Stomach (tissue), 8 donors: ENCODE measurements at regions not wholly inside any gene's neighbourhood (a gene's known extent, or its start where the extent isn't known, plus 50 kb on each side); places are given as distances from the start of the nearest gene placed in this dataset.

Experiments
- DNase-seq, 2 donors: peaks; one replicate each; pipeline versions ENCODE4 v3.0.0 to v3.0.0-alpha.2; 2013 to 2019
- H3K27ac ChIP-seq, 5 donors: fragments of 200-600 bp in 4 of 5; sonication (generic) in 4 of 5; one replicate each; pipeline ENCODE4 v1.5.1; 2013 to 2019; ENCODE audit warnings: mild to moderate bottlenecking in 1 of 5, moderate library complexity in 1 of 5
- H3K27me3 ChIP-seq, 3 donors: fragments of 200-600 bp; sonication (generic); one replicate each; pipeline ENCODE4 v1.5.1; 2017 to 2019; ENCODE audit warnings: mixed run types in 1 of 3
- H3K36me3 ChIP-seq, 4 donors: fragments of 200-600 bp; sonication (generic); 1 replicate in 3 of 4; 2 replicates in 1 of 4; pipeline ENCODE4 v1.5.1; 2016 to 2019
- H3K4me1 ChIP-seq, 4 donors: fragments of 200-600 bp; sonication (generic); one replicate each; pipeline ENCODE4 v1.5.1; 2016 to 2019
- H3K4me3 ChIP-seq, 4 donors: fragments of 200-600 bp; sonication (generic) in 3 of 4; one replicate each; pipeline ENCODE4 v1.5.1; 2016 to 2019; ENCODE audit warnings: mild to moderate bottlenecking in 1 of 4
- H3K9me3 ChIP-seq, 4 donors: fragments of 200-600 bp; sonication (generic); one replicate each; pipeline ENCODE4 v1.5.1; 2016 to 2019
- EP300 ChIP-seq: sonication (generic); formaldehyde crosslinking; IDR thresholded peaks from one replicate; pipeline ENCODE4 v1.6.1; 2017; ENCODE audit warnings: antibody characterized with exemption
- POLR2A ChIP-seq, 4 donors: fragments of 450-650 bp; IDR thresholded peaks; one replicate each; pipeline ENCODE4 v1.6.1; 2016; ENCODE audit warnings: antibody characterized with exemption in 4 of 4, control low read depth in 2 of 4, mild to moderate bottlenecking in 1 of 4, moderate library complexity in 1 of 4
- POLR2AphosphoS5 ChIP-seq, 3 donors: sonication (generic); formaldehyde crosslinking; IDR thresholded peaks; one replicate each; pipeline ENCODE4 v1.6.1; 2016; ENCODE audit warnings: antibody characterized with exemption in 3 of 3
- WGBS, 5 donors: extraction: QIAGEN DNeasy Blood & Tissue Kit in 3 of 5; methylation state at CpG; one replicate each; pipeline versions ENCODE4 v1.1.5 to v1.1.7; 2013 to 2018; 5-methylcytosine and 5-hydroxymethylcytosine counted together
- intact Hi-C: fragments of 100-400 bp; cut with DNase I; formaldehyde crosslinking; loops from one replicate; pipeline ENCODE4 v1.15.1; 2023; ENCODE audit warnings: low total_unique reads
- TF ChIP-seq, protein P1 (sequence below), 7 experiments: fragments of 450-650 bp in 4 of 7; fragments of 200-600 bp in 3 of 7; sonication (generic) in 3 of 7; IDR thresholded peaks; one replicate each; pipeline ENCODE4 v1.5.1; 2016 to 2019; ENCODE audit warnings: antibody characterized with exemption in 7 of 7, control low read depth in 2 of 7, mild to moderate bottlenecking in 1 of 7
- donor health status: healthy with polysubstance abuse.
- donor health status: Bipolar disorder and iron deficiency.
- donor health status: healthy.

GRCh38 chrX:39258331-39258730 is 457.1 kb downstream of the MID1IP1 start:
- Histone ChIP-seq H3K9me3 (peaks cover 0 to 6% (median 2%) of the 10 kb centered on the region in 4 donors), H3K27me3 (peaks cover 0 to 5% (median 0%) of the 10 kb centered on the region in 3 donors), H3K4me3 (no peak overlapping the region), H3K4me1 (no peaks in the 10 kb centered on the region), H3K36me3 (no peaks in the 10 kb centered on the region), H3K27ac (no peak overlapping the region)
- intact Hi-C loops = no loop called here
- peak in 1 of 2 donors; percentile 29 for DNase-seq
- TF ChIP-seq, protein P1, sequence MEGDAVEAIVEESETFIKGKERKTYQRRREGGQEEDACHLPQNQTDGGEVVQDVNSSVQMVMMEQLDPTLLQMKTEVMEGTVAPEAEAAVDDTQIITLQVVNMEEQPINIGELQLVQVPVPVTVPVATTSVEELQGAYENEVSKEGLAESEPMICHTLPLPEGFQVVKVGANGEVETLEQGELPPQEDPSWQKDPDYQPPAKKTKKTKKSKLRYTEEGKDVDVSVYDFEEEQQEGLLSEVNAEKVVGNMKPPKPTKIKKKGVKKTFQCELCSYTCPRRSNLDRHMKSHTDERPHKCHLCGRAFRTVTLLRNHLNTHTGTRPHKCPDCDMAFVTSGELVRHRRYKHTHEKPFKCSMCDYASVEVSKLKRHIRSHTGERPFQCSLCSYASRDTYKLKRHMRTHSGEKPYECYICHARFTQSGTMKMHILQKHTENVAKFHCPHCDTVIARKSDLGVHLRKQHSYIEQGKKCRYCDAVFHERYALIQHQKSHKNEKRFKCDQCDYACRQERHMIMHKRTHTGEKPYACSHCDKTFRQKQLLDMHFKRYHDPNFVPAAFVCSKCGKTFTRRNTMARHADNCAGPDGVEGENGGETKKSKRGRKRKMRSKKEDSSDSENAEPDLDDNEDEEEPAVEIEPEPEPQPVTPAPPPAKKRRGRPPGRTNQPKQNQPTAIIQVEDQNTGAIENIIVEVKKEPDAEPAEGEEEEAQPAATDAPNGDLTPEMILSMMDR (IDR thresholded peaks at IDR 0.05) = no peak
- TF ChIP-seq POLR2AphosphoS5 (IDR thresholded peaks at IDR 0.05) (no peak), POLR2A (IDR thresholded peaks at IDR 0.05) (no peak), EP300 (no peak)
- WGBS, 5 donors = 35 to 85% (median 69%) methylated on average over 1 of the region's 1 CpG

DNA sequence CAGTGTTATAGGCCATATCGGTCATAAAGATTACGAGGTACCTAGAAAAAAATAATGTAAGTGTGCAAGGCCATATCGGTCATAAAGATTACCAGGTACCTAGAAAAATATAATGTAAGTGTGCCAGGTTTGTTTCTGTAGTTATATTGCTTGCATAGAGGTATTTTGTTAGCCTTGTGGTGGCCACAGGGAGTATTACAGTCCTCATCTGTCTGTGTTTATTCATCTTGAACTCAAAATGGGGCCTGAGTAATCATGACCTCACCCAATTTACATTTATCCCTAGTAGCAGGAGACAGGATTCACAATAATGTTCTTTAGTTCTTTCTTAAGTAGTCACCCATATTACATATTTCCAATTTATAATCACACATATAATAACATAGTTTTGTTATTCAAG is 459.7 kb downstream of the MID1IP1 start:
- no peak for DNase-seq
- WGBS, 5 donors = 79 to 92% (median 90%) methylated on average over 3 of the region's 3 CpGs
- TF ChIP-seq POLR2A (IDR thresholded peaks at IDR 0.05) (no peak), EP300 (no peak), POLR2AphosphoS5 (IDR thresholded peaks at IDR 0.05) (no peak)
- TF ChIP-seq, protein P1 (IDR thresholded peaks at IDR 0.05) = no peak
- Histone ChIP-seq H3K4me3 (no peak overlapping the region), H3K4me1 (no peaks in the 10 kb centered on the region), H3K9me3 (peaks cover 0 to 11% (median 4%) of the 10 kb centered on the region in 4 donors), H3K27me3 (peaks cover 0 to 9% (median 0%) of the 10 kb centered on the region in 3 donors), H3K27ac (no peak overlapping the region), H3K36me3 (no peaks in the 10 kb centered on the region)
- intact Hi-C loops = no loop called here

GRCh38 chrX:39261446-39262147 is 460.3 kb downstream of the MID1IP1 start:
- peaks cover 0 to 11% (median 4%) of the 10 kb centered on the region in 4 donors for H3K9me3 ChIP-seq
- TF ChIP-seq EP300 (no peak), POLR2AphosphoS5 (IDR thresholded peaks at IDR 0.05) (no peak), POLR2A (IDR thresholded peaks at IDR 0.05) (no peak)
- TF ChIP-seq, protein P1 (IDR thresholded peaks at IDR 0.05) = peak in 4 of 7 experiments; percentile 15 to 30 (median 25)
- peaks cover 0 to 12% (median 0%) of the 10 kb centered on the region in 3 donors for H3K27me3 ChIP-seq
- intact Hi-C loops = no loop called here
- no peak overlapping the region for H3K4me3 ChIP-seq
- H3K4me1 ChIP-seq = no peaks in the 10 kb centered on the region
- 46 to 78% (median 63%) methylated on average over 1 of the region's 1 CpG for WGBS, 5 donors
- no peak overlapping the region for H3K27ac ChIP-seq
- no peaks in the 10 kb centered on the region for H3K36me3 ChIP-seq
- peak in 1 of 2 donors; percentile 57 for DNase-seq

DNA sequence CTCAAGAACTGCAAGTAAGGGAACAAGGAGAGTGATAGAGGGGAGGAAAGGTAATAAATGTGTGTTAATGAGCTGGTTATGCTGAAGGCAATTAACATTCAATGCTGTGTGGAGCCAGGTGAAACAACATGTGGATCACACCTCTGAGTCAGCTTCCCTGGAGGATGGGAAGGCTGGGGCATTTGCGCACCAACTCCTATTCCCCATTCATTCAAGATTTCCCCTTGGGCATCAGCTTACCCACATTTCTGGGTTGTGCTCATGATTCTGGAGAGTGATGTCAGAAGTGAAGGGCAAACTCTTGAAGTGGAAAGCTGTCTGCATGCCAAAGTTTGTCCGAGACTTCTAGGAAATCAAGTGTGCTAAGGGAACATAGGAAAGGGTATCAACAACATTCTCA is 461.4 kb downstream of the MID1IP1 start:
- 63 to 81% (median 74%) methylated on average over 2 of the region's 2 CpGs for WGBS, 5 donors
- intact Hi-C loops = no loop called here
- peaks cover 0 to 12% (median 0%) of the 10 kb centered on the region in 3 donors for H3K27me3 ChIP-seq

DNA sequence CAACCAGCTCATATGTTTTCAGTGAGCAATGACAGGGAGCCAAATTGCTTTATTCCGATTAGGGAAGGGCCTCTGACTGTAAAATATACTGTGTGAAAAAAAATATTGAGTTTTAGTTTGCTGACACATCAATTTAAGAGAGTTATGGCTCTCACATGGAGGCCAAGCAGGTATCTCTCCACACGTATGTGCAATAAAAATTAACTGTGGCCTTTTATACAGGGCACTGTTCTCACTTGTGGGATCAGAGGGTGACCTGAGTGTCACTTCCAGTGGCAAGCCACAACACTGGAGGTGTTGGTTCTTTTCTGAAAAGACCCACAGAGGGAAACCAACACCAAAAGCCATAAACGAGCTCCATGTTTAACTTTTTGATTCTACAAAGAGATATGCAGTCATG is 462.8 kb downstream of the MID1IP1 start:
- H3K36me3 ChIP-seq = no peaks in the 10 kb centered on the region
- TF ChIP-seq, protein P1 (IDR thresholded peaks at IDR 0.05) = no peak
- TF ChIP-seq EP300 (no peak), POLR2A (IDR thresholded peaks at IDR 0.05) (no peak), POLR2AphosphoS5 (IDR thresholded peaks at IDR 0.05) (no peak)
- no peak overlapping the region for H3K27ac ChIP-seq
- WGBS, 5 donors = 41 to 76% (median 67%) methylated on average over 3 of the region's 3 CpGs
- peaks cover 0 to 11% (median 4%) of the 10 kb centered on the region in 4 donors for H3K9me3 ChIP-seq
- H3K27me3 ChIP-seq = peaks cover 0 to 8% (median 0%) of the 10 kb centered on the region in 3 donors
- H3K4me1 ChIP-seq = no peaks in the 10 kb centered on the region
- intact Hi-C loops = no loop called here
- no peak overlapping the region for H3K4me3 ChIP-seq
- no peak for DNase-seq

More for the DNA sequence above, 461.4 kb downstream of the MID1IP1 start:
- Histone ChIP-seq H3K4me1 (no peaks in the 10 kb centered on the region), H3K36me3 (no peaks in the 10 kb centered on the region), H3K27ac (no peak overlapping the region), H3K4me3 (no peak overlapping the region), H3K9me3 (peaks cover 0 to 11% (median 4%) of the 10 kb centered on the region in 4 donors)
- TF ChIP-seq EP300 (no peak), POLR2AphosphoS5 (IDR thresholded peaks at IDR 0.05) (no peak), POLR2A (IDR thresholded peaks at IDR 0.05) (no peak)
- no peak for DNase-seq
